Lower leg skin (tissue), 3 donors: ENCODE measurements at regions not wholly inside any gene's neighbourhood (a gene's known extent, or its start where the extent isn't known, plus 50 kb on each side); places are given as distances from the start of the nearest gene placed in this dataset.

ENCODE experiments used
- POLR2A ChIP-seq, 2 donors: fragments of 450-650 bp; IDR thresholded peaks; one replicate each; pipeline ENCODE4 v1.6.1; 2016 to 2017; ENCODE audit warnings: antibody characterized with exemption in 2 of 2, mild to moderate bottlenecking in 1 of 2, moderate library complexity in 1 of 2
- TF ChIP-seq, protein P1 (sequence below), 3 donors: fragments of 450-650 bp; IDR thresholded peaks; one replicate each; pipeline ENCODE4 v1.5.1; 2016; ENCODE audit warnings: antibody characterized with exemption in 3 of 3, mild to moderate bottlenecking in 3 of 3, moderate library complexity in 2 of 3

DNA sequence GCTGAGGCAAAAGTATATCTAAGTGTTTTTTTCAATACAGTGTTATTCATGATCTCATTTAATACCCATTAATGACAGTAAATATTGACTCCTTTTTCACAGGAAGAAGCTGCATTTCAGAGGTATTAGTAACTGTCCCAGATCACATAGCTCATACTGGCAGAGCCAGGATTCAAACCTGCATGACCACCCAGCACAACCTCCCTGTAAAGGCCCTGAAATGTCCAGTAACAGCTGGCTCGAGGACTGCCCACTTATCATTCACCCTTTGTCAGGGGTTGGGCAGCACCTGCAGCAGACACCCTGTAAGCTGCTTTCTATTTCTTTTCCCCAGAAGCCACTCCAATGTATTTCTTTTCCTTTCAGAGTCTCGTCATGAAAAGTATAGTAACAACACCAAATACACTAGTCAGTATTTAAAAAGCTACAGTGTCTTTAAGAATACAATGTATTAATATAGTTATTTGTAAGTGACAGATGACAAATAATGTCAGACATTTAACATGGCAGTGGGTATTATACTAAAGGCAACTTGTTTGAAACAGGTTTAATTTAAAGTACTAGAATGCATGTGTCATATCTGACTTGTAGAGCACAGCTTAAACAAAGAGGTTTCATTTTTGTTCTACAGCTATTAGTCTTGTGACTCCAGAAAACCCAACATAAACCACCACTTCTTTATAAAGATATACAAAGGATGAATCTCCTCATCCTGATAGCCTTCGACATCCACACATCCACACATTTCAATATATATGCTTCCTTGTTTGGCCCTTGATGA is 841.6 kb upstream of the GJE1 start:
- TF ChIP-seq, protein P1, sequence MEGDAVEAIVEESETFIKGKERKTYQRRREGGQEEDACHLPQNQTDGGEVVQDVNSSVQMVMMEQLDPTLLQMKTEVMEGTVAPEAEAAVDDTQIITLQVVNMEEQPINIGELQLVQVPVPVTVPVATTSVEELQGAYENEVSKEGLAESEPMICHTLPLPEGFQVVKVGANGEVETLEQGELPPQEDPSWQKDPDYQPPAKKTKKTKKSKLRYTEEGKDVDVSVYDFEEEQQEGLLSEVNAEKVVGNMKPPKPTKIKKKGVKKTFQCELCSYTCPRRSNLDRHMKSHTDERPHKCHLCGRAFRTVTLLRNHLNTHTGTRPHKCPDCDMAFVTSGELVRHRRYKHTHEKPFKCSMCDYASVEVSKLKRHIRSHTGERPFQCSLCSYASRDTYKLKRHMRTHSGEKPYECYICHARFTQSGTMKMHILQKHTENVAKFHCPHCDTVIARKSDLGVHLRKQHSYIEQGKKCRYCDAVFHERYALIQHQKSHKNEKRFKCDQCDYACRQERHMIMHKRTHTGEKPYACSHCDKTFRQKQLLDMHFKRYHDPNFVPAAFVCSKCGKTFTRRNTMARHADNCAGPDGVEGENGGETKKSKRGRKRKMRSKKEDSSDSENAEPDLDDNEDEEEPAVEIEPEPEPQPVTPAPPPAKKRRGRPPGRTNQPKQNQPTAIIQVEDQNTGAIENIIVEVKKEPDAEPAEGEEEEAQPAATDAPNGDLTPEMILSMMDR (IDR thresholded peaks at IDR 0.05) = no peak
- no peak for TF ChIP-seq POLR2A (IDR thresholded peaks at IDR 0.05)
